Loucy (cell line): ENCODE measurements at regions not wholly inside any gene's neighbourhood (a gene's known extent, or its start where the extent isn't known, plus 50 kb on each side); places are given as distances from the start of the nearest gene placed in this dataset.

Experiments used
- H2AFZ ChIP-seq: fragments of 200-600 bp; sonication (generic); 2 replicates; pipeline ENCODE4 v1.6.0; 2016; ENCODE audit warnings: antibody characterized with exemption, mild to moderate bottlenecking, low read length, moderate library complexity
- H3F3A ChIP-seq: fragments of 200-600 bp; 2 replicates; pipeline ENCODE4 v1.6.0; 2016; ENCODE audit warnings: antibody characterized with exemption, low read depth, mild to moderate bottlenecking
- H3K27me3 ChIP-seq: fragments of 200-600 bp; sonication (generic); 2 replicates; pipeline ENCODE4 v1.6.1; 2014; ENCODE audit warnings: low read length, mild to moderate bottlenecking; ENCODE audit not compliant: insufficient read depth, poor library complexity, severe bottlenecking
- H3K36me3 ChIP-seq: fragments of 200-600 bp; sonication (generic); 2 replicates; pipeline ENCODE4 v1.6.1; 2016; ENCODE audit warnings: low read length; ENCODE audit not compliant: insufficient read depth
- H3K4me1 ChIP-seq: fragments of 200-600 bp; sonication (generic); 2 replicates; pipeline ENCODE4 v1.5.1; 2014; ENCODE audit warnings: low read length, mild to moderate bottlenecking; ENCODE audit not compliant: insufficient read depth, poor library complexity, severe bottlenecking
- H3K4me2 ChIP-seq: fragments of 200-600 bp; sonication (generic); 2 replicates; pipeline ENCODE4 v1.6.0; 2014; ENCODE audit warnings: antibody characterized with exemption, low read length, low read depth, mild to moderate bottlenecking; ENCODE audit not compliant: poor library complexity, severe bottlenecking
- H3K4me3 ChIP-seq: fragments of 200-600 bp; sonication (generic); 2 replicates; pipeline ENCODE4 v1.5.1; 2014; ENCODE audit warnings: low read length, mild to moderate bottlenecking, mixed read lengths; ENCODE audit not compliant: poor library complexity, severe bottlenecking
- H3K79me2 ChIP-seq: fragments of 200-600 bp; sonication (generic); 2 replicates; pipeline ENCODE4 v1.6.1; 2014; ENCODE audit warnings: low read length; ENCODE audit not compliant: insufficient read depth
- H3K9ac ChIP-seq: fragments of 200-600 bp; sonication (generic); 2 replicates; pipeline ENCODE4 v1.6.0; 2014; ENCODE audit warnings: mild to moderate bottlenecking, low read depth, low read length, moderate library complexity; ENCODE audit not compliant: poor library complexity, severe bottlenecking
- H3K9me2 ChIP-seq: fragments of 200-600 bp; sonication (generic); replicated peaks from 2 replicates; pipeline ENCODE4 v1.6.1; 2016; ENCODE audit warnings: low read depth, low read length, mixed read lengths
- H3K9me3 ChIP-seq: fragments of 200-600 bp; sonication (generic); 2 replicates; pipeline ENCODE4 v1.6.1; 2014; ENCODE audit warnings: mild to moderate bottlenecking, antibody characterized with exemption, low read length, low read depth; ENCODE audit not compliant: insufficient read depth
- H4K20me1 ChIP-seq: fragments of 200-600 bp; sonication (generic); 2 replicates; pipeline ENCODE4 v1.6.0; 2014; ENCODE audit warnings: antibody characterized with exemption, low read length, mild to moderate bottlenecking; ENCODE audit not compliant: insufficient read depth, poor library complexity, severe bottlenecking
- CTCF ChIP-seq: fragments of 200-600 bp; sonication (generic); conservative IDR thresholded peaks from 2 replicates; pipeline ENCODE4 v1.5.1; 2014; ENCODE audit warnings: mild to moderate bottlenecking, antibody characterized with exemption, low read length
- EZH2phosphoT487 ChIP-seq: fragments of 200-600 bp; IDR thresholded peaks from 2 replicates; pipeline ENCODE4 v1.6.1; 2018; ENCODE audit warnings: antibody characterized with exemption, mild to moderate bottlenecking, moderate library complexity, borderline replicate concordance

- no peak overlapping the region for H3K4me3 ChIP-seq
- H3K4me2 ChIP-seq: no peak overlapping the region
- H3K9me2 ChIP-seq: no peaks in the 10 kb centered on the region
- H3K4me1 ChIP-seq: no peaks in the 10 kb centered on the region
- no peaks in the 10 kb centered on the region for H4K20me1 ChIP-seq
- no peaks in the 10 kb centered on the region for H3K79me2 ChIP-seq
- H3F3A ChIP-seq: no peaks in the 10 kb centered on the region
- H2AFZ ChIP-seq: no peak overlapping the region
- no peaks in the 10 kb centered on the region for H3K27me3 ChIP-seq
- no peak overlapping the region for H3K9ac ChIP-seq
- no peaks in the 10 kb centered on the region for H3K36me3 ChIP-seq
- TF ChIP-seq CTCF: no peak
- H3K9me3 ChIP-seq: no peaks in the 10 kb centered on the region
These were observed 61.5 kb upstream of the RAPGEF2 start for GRCh38 chr4:159041054-159042034.

GRCh38 chr4:159042097-159042605, 60.7 kb upstream of the RAPGEF2 start:
- no peaks in the 10 kb centered on the region for H3K36me3 ChIP-seq
- no peaks in the 10 kb centered on the region for H3K79me2 ChIP-seq
- TF ChIP-seq EZH2phosphoT487: no peak
- no peak for TF ChIP-seq CTCF
- no peaks in the 10 kb centered on the region for H3K9me2 ChIP-seq
- H2AFZ ChIP-seq: no peak overlapping the region
- no peaks in the 10 kb centered on the region for H3K4me1 ChIP-seq
- H3K27me3 ChIP-seq: no peaks in the 10 kb centered on the region
- no peak overlapping the region for H3K4me2 ChIP-seq
- no peak overlapping the region for H3K9ac ChIP-seq
- H3F3A ChIP-seq: no peaks in the 10 kb centered on the region
- H4K20me1 ChIP-seq: no peaks in the 10 kb centered on the region
- no peaks in the 10 kb centered on the region for H3K9me3 ChIP-seq
- no peak overlapping the region for H3K4me3 ChIP-seq

GRCh38 chr4:159042868-159043267, 60.0 kb upstream of the RAPGEF2 start:
- no peak for TF ChIP-seq CTCF
- no peak for TF ChIP-seq EZH2phosphoT487
- Histone ChIP-seq H3K4me1 (no peaks in the 10 kb centered on the region), H3K27me3 (no peaks in the 10 kb centered on the region), H3K79me2 (no peaks in the 10 kb centered on the region), H3K9me2 (no peaks in the 10 kb centered on the region), H3K4me2 (no peak overlapping the region), H2AFZ (no peak overlapping the region), H3K4me3 (no peak overlapping the region), H3K9ac (no peak overlapping the region), H3F3A (no peaks in the 10 kb centered on the region), H3K9me3 (no peaks in the 10 kb centered on the region), H3K36me3 (no peaks in the 10 kb centered on the region), H4K20me1 (no peaks in the 10 kb centered on the region)
